ENCODE measurements at regions not wholly inside any gene's neighbourhood (a gene's known extent, or its start where the extent isn't known, plus 50 kb on each side); places are given as distances from the start of the nearest gene placed in this dataset.

DNA sequence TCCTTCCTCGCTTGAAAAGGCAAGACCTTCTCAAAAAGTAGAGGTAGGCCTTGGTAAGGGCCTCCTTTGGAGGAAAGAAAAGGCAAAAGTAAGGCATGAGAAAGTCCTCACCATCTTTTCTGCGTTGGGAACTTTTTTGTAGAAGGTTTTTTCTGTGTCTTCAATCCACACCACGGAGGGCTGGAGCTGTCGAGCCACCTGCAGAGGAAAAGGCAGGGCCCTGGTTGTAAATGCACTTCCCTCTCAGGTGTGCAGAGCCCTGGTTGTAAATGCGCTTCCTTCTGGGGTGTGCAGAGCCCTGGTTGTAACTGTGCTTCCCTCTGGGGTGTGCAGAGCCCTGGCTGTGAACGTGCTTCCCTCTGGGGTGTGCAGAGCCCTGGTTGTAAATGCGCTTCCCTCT, 80.2 kb upstream of the ASB18 start:
- no peaks in the 10 kb centered on the region; a peak in 1 of 22 replicates for H3K27me3 ChIP-seq
- no peak overlapping the region for H3K4me3 ChIP-seq
- peak overlapping the region; percentile 28 to 80 (median 67); a peak in 19 of 22 replicates for H3K4me2 ChIP-seq
- H3K9ac ChIP-seq = peak overlapping the region in 1 of 11 experiments; percentile 0; a peak in 1 of 22 replicates
- H3K4me1 ChIP-seq = peaks cover 12 to 45% (median 40%) of the 10 kb centered on the region in 10 experiments
- H3K36me3 ChIP-seq = no peaks in the 10 kb centered on the region
- no peak overlapping the region for H3K27ac ChIP-seq
- TF ChIP-seq Cebpa-rat (IDR thresholded peaks at IDR 0.05) = no peak
- peaks cover 0 to 7% (median 0%) of the 10 kb centered on the region in 11 experiments; a peak in 1 of 22 replicates for H3K9me3 ChIP-seq (replicated peaks in 1 of 11)
- 0 out of 22 replicates have a peak, but pooled peaks cover 0 to 5% (median 0%) of the 10 kb centered on the region in 11 experiments for H4K20me1 ChIP-seq

DNA sequence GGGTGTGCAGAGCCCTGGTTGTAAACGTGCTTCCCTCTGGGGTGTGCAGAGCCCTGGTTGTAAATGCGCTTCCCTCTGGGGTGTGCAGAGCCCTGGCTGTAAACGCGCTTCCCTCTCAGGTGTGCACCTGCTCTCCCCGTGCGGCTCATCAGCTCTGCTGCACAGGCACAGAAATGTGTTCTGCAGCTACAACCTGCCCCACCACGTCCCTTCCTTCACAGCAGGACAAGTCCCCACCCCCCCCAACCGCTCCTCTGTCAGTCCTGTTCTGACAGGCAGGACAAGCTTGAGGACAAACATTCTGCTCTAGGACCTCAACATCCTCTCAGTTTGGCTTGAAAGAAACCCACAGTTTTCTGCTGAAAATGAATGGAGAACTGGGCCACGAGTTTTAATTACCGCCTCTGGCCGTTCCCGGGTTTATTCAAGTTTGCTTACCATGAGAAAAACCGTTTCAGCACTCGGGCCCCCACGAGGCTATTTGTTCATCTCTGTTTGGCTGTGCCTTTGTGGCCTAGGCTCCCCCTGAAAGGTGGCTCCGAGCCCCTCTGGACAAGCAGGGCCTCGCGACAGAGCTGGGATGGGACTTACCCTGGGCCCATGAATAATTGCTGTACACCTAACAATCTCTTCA, 81.0 kb upstream of the ASB18 start:
- H3K27me3 ChIP-seq = no peaks in the 10 kb centered on the region; a peak in 1 of 22 replicates
- 0 out of 22 replicates have a peak, but pooled peaks cover 0 to 5% (median 0%) of the 10 kb centered on the region in 11 experiments for H4K20me1 ChIP-seq
- H3K36me3 ChIP-seq = no peaks in the 10 kb centered on the region
- no peak overlapping the region for H3K4me3 ChIP-seq
- H3K9ac ChIP-seq = no peak overlapping the region
- H3K9me3 ChIP-seq (replicated peaks in 1 of 11) = peaks cover 0 to 6% (median 0%) of the 10 kb centered on the region in 11 experiments; a peak in 1 of 22 replicates
- H3K4me2 ChIP-seq = peak overlapping the region in 9 of 11 experiments; percentile 38 to 80 (median 70); a peak in 17 of 22 replicates
- no peak for TF ChIP-seq Cebpa-rat (IDR thresholded peaks at IDR 0.05)
- peaks cover 10 to 41% (median 37%) of the 10 kb centered on the region in 10 experiments; a peak in 19 of 20 replicates for H3K4me1 ChIP-seq
- no peak overlapping the region for H3K27ac ChIP-seq

DNA sequence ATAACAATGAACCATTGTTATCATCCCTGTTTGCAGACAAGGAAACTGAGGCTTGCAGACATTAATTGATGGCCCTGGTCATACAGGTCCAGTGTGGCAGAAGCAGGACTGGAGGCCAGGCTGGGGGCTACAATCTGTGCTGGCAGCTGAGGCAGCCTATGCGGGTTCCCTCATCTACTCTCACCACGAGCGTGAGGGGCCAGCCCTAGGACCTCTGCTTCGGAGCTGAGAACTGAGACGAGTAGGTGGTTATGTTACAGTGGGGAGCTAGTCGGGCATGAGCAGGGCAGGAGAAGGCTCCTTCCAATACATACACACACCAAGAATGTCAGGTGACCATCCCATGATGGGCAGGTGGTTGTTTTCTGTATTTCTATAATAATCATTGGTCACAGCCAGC, 82.2 kb upstream of the ASB18 start:
- H4K20me1 ChIP-seq = 0 out of 22 replicates have a peak, but pooled peaks cover 0 to 5% (median 0%) of the 10 kb centered on the region in 11 experiments
- no peaks in the 10 kb centered on the region; a peak in 1 of 22 replicates for H3K27me3 ChIP-seq
- no peak for TF ChIP-seq Cebpa-rat (IDR thresholded peaks at IDR 0.05)

DNA sequence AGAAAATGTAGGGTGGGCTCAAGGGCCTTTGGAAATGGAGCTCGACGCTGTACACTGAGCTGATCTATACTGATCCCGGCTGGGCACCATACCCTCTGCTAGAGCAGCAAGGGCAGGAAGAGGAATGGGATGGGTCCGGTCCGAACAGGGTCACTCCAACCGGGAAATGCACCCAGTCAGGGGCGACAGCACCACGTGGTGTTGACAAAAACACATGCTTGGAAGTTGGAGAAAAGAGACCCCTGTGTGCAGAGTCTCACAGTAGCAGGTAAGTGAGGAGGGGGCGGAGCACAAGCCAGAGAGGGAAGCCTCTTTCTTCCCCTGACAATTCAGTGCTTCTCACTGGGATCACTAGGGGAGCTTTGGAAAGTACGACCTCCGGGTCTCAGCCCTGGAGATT, 84.1 kb upstream of the ASB18 start:
- Histone ChIP-seq H3K4me3 (no peak overlapping the region), H4K20me1 (0 out of 22 replicates have a peak, but pooled peaks cover 0 to 5% (median 0%) of the 10 kb centered on the region in 11 experiments), H3K9me3 (replicated peaks in 1 of 11) (no peaks in the 10 kb centered on the region), H3K4me2 (no peak overlapping the region), H3K27me3 (no peaks in the 10 kb centered on the region), H3K9ac (no peak overlapping the region), H3K4me1 (peaks cover 6 to 34% (median 23%) of the 10 kb centered on the region in 10 experiments; a peak in 18 of 20 replicates), H3K27ac (no peak overlapping the region), H3K36me3 (no peaks in the 10 kb centered on the region)
- no peak for TF ChIP-seq Cebpa-rat (IDR thresholded peaks at IDR 0.05)

More for the DNA sequence above, 82.2 kb upstream of the ASB18 start:
- Histone ChIP-seq H3K36me3 (no peaks in the 10 kb centered on the region), H3K27ac (no peak overlapping the region), H3K9me3 (replicated peaks in 1 of 11) (no peaks in the 10 kb centered on the region), H3K4me2 (no peak overlapping the region), H3K4me1 (peaks cover 10 to 41% (median 37%) of the 10 kb centered on the region in 10 experiments; a peak in 19 of 20 replicates), H3K9ac (no peak overlapping the region), H3K4me3 (no peak overlapping the region)

DNA sequence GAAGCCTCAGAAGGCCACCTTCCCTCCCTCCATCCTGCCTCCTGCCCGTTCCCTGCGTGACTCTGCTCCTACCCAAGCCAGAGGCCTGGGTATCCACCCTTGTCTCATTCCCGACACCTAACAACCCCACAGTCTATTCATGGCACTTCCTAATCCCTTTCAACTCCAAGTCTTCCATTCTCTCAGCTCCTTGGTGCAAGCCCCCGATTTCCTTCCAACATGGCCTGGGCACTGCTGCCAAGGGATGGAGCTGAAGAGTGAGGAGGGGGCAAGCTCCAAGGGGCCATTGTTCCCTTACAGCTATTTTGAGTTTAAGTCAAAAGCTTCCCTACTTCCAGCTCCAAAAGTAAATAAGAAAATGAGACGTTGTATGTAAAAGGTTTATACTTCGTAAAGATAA, 84.8 kb upstream of the ASB18 start:
- no peak for TF ChIP-seq Cebpa-rat (IDR thresholded peaks at IDR 0.05)
- Histone ChIP-seq H3K9me3 (replicated peaks in 1 of 11) (no peaks in the 10 kb centered on the region), H3K4me1 (peaks cover 2 to 27% (median 16%) of the 10 kb centered on the region in 10 experiments; a peak in 18 of 20 replicates), H3K9ac (no peak overlapping the region), H3K36me3 (no peaks in the 10 kb centered on the region), H3K27ac (no peak overlapping the region), H3K4me2 (no peak overlapping the region), H4K20me1 (0 out of 22 replicates have a peak, but pooled peaks cover 0 to 5% (median 0%) of the 10 kb centered on the region in 11 experiments), H3K4me3 (no peak overlapping the region), H3K27me3 (no peaks in the 10 kb centered on the region)

DNA sequence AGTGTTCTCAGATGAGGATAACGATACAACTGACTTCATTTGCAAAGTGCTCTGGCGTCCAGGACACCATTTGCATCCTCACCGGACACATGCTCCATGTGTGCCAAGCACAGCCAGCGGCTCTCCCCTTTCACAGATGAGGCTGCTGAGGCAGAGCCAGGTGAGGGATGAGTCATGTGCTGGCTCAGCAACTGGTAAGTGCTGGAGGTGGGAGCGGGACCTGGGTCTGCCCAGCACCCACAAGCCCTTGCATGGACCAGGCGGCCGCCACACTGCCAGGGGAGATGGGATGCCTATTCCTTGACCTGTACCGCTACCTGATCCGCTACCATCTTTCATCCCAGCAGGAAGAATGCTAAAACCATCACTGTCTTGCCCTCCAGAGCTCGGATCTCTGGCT, 86.2 kb upstream of the ASB18 start:
- no peak overlapping the region for H3K4me2 ChIP-seq
- no peaks in the 10 kb centered on the region for H3K27me3 ChIP-seq
- no peak overlapping the region for H3K27ac ChIP-seq
- H3K9me3 ChIP-seq (replicated peaks in 1 of 11) = no peaks in the 10 kb centered on the region
- H3K36me3 ChIP-seq = no peaks in the 10 kb centered on the region
- peaks cover 0 to 12% (median 3%) of the 10 kb centered on the region in 10 experiments; a peak in 6 of 20 replicates for H3K4me1 ChIP-seq
- 0 out of 22 replicates have a peak, but pooled peaks cover 0 to 5% (median 0%) of the 10 kb centered on the region in 11 experiments for H4K20me1 ChIP-seq
- no peak for TF ChIP-seq Cebpa-rat (IDR thresholded peaks at IDR 0.05)
- no peak overlapping the region for H3K4me3 ChIP-seq
- H3K9ac ChIP-seq = no peak overlapping the region

DNA sequence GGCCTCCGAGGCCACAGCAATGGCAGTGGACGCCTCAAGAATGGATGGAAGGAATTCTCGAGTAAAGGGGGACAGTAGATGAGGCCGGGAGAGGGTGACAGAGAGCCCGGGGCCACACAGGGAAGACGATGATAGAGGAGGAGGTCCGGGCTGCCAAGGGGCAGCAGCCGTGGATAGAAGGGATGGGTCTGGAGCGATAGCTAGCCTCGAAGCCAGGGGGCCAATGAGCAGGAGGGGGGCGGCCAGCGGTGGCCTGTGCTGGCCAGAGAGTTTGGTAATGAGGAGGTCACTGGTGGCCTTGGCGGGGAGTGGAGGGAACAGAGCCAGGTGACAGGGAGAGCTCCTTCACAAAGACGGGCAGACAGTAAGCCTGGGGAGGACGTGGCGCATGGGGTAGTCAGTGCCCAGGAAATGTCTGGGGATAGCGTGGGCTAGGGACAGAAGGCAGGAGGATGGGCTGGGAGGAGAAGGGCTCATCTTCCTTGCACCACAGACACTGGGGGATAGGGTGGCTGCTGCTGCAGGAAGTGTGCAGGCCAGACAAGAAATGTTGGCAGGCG, 87.8 kb upstream of the ASB18 start:
- Histone ChIP-seq H3K4me2 (peak overlapping the region in 2 of 11 experiments; percentile 7 to 17; a peak in 4 of 22 replicates), H3K9me3 (replicated peaks in 1 of 11) (no peaks in the 10 kb centered on the region), H3K4me3 (no peak overlapping the region), H3K4me1 (peaks cover 0 to 12% (median 2%) of the 10 kb centered on the region in 10 experiments; a peak in 4 of 20 replicates), H4K20me1 (no peaks in the 10 kb centered on the region), H3K27me3 (no peaks in the 10 kb centered on the region), H3K36me3 (no peaks in the 10 kb centered on the region), H3K9ac (no peak overlapping the region), H3K27ac (no peak overlapping the region)
- TF ChIP-seq Cebpa-rat (IDR thresholded peaks at IDR 0.05) = no peak

DNA sequence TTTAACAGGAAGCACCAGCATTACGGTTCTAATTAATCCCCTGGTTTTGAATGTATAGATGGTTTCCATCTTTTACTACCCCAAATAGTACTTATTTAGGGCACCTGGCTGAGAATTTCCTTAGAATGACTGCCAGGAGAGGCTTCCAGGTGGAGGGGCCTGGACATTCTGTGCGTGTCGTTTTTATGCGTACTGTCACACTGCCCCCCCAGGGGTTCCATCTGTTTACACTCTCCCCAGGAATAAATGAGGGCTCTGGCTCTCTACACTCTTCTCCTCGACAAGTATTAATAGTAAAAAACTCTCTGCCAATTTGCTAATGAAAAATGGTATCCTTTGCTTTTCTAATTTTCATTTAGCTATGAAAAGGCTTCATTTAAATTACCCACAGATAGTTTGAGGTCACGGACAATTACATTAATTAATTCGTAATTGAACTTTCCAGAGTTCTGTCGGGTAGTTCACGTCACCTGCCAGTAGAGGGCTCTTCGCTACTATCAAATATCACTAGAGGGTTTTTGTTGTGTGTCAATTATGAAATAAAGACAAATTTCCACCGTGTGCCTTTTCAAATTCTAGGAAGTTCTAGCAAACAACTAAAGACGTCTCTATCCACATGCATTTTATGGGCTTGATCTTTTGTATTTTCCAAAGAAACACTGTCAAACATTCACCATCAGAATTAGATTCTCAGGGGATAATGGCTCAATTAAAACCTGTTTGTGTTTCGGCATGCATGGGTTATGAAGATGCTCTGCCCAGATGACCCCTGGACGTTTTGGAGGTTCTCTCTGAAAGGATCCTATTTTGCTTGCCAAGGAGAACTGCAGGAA, 88.8 kb upstream of the ASB18 start:
- TF ChIP-seq Cebpa-rat (IDR thresholded peaks at IDR 0.05) = no peak
- H3K4me2 ChIP-seq = peak overlapping the region in 1 of 11 experiments; percentile 17; a peak in 3 of 22 replicates

DNA sequence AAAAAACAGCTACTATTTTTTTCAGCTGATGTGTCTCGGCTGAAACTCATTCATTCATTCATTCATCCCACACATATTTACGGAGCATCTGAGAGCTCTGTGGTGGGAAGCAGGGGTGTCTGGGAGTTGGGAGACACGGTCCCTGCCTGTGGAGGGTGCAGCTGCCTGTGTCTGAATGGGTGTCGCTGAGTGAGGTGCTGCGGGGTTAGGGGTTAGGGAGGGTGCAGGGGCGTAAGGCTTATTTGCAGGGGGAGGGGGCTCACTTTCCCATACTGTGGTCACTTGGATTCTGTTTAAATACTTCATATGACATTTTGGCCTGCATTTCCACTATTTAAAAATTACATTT, 89.4 kb upstream of the ASB18 start:
- H3K9me3 ChIP-seq (replicated peaks in 1 of 11) = no peaks in the 10 kb centered on the region
- H4K20me1 ChIP-seq = no peaks in the 10 kb centered on the region
- no peaks in the 10 kb centered on the region for H3K36me3 ChIP-seq
- peaks cover 0 to 12% (median 2%) of the 10 kb centered on the region in 10 experiments; a peak in 4 of 20 replicates for H3K4me1 ChIP-seq
- no peak for TF ChIP-seq Cebpa-rat (IDR thresholded peaks at IDR 0.05)
- no peak overlapping the region for H3K27ac ChIP-seq
- no peak overlapping the region for H3K4me2 ChIP-seq
- no peak overlapping the region for H3K9ac ChIP-seq
- H3K4me3 ChIP-seq = no peak overlapping the region
- H3K27me3 ChIP-seq = no peaks in the 10 kb centered on the region

More for the DNA sequence above, 88.8 kb upstream of the ASB18 start:
- no peak overlapping the region for H3K9ac ChIP-seq
- H3K27ac ChIP-seq = no peak overlapping the region
- no peaks in the 10 kb centered on the region for H3K9me3 ChIP-seq (replicated peaks in 1 of 11)
- no peak overlapping the region for H3K4me3 ChIP-seq
- H3K4me1 ChIP-seq = peaks cover 0 to 12% (median 2%) of the 10 kb centered on the region in 10 experiments; a peak in 4 of 20 replicates
- H3K27me3 ChIP-seq = no peaks in the 10 kb centered on the region
- no peaks in the 10 kb centered on the region for H3K36me3 ChIP-seq
- no peaks in the 10 kb centered on the region for H4K20me1 ChIP-seq

Data from BLaER1 treated with 17β-estradiol and CSF1 and Interleukin-3, amounts not matched to agents 10 nM and 100 nM (cell line).